GM19099 (cell line): ENCODE measurements at regions not wholly inside any gene's neighbourhood (a gene's known extent, or its start where the extent isn't known, plus 50 kb on each side); places are given as distances from the start of the nearest gene placed in this dataset.

Source experiments
- POLR2A ChIP-seq: IDR thresholded peaks from 3 replicates; pipeline ENCODE4 v1.6.1; 2011; ENCODE audit warnings: low read depth; ENCODE audit not compliant: insufficient read length; ENCODE audit errors: extremely low read depth

DNA sequence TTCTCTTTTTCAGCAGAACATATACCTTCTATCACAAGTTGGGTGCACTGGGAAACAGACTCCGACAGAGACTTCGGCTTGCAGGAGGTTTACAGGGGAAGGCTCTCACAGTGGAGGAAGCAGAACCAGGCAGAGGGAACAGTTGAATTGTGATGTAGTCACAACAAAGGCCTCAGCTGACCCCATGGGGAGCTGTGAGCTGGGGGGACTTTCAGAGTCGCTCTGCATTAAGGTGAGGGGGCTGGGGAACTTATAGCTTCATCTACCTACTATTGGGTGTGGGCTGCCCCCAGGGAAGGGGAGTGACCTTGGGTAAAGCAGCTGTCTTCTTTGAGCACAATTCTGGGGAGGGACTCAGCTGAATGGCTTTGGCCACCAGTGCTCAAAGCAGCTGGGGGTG lies 94.9 kb upstream of the POU3F1 start:
- TF ChIP-seq POLR2A, result no peak

DNA sequence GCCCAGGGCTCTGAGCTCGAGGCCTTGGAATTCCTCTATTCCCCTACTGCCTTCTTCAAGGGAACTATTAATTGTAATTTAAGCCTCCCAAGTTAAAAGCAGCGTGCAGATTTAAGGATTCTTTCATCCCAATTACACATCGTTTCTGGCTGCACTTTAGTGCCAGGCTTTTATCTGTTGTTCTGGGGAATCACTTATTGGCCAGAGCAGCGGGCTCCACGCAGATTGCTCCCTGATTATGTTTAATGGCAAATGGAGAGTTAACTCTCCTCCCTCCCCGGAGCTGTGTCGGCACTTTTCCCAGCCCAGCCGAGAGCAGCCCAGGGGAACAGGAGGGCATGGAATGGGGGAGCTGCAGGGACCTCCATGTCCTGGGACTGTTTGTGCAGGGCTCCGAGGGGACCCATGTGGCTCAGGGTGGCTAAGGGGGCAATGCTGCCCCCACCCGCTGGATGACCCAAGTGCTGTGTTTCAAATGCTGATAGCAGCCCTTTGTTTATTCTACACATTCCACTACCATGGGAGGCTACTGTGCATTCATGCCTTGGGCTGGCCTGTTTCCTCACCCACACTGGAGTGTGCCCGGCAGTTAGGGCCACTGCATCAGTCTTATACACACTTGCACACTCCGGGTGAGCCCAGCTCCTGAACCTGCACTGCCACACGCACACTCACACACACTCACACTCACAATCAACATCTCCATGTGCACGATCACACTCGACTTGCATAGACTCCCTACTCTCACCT lies 93.3 kb upstream of the POU3F1 start:
- no peak for TF ChIP-seq POLR2A

DNA sequence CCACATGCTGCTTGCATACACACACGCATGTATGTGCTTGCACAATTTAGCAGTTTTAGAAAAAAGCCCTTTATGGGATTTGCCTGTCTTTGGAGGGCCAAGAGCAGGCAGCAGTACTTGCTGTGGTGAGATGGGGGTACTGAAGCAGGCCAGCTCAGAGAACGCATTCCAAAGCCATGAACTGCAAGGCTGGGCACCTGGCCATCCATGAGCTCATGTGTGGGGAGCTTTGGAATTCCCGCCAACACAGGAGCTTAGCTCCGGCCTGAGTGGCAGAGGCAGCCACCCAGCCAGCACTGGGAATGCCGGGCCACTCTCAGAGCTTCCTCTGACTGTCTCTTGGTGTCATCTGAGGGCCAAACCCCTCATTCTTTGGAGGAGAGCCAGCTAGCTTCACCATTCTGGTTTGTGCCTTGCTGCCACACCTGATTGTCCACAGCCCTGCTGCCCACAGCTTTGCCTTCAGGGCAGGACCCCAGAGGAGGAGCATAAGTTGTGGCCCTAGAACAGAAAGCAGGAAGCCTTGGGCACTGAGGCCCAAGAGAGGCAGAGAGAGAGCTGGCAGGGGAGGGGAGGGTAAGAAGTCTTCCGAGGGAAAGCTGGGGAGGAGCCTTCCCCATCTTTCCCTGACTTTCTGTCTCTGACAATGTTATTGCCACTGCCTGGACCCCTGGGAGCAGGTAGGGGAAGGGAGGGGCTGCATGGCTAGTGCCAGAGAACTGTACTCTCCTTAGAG lies 92.1 kb upstream of the POU3F1 start:
- TF ChIP-seq POLR2A, result no peak

DNA sequence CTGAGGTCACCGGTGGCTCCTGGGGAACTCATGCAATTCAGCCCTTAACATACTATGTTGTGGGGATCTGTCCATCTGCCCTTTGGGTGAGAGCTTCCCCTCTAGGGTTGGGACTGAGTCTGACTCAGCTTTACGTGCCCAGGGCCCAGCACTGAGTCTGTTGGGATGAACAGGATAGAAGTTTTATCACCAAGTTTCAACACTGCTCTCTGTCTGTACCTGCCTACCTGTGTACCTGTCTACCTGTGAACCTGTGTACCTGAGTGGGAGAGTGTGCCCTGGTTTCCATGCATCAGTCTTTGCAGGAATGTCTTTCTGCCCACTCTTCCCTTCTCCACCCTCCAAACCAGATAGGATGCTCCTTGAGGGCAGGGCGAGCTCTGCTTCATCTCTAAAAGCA lies 90.6 kb upstream of the POU3F1 start:
- TF ChIP-seq POLR2A, result no peak

DNA sequence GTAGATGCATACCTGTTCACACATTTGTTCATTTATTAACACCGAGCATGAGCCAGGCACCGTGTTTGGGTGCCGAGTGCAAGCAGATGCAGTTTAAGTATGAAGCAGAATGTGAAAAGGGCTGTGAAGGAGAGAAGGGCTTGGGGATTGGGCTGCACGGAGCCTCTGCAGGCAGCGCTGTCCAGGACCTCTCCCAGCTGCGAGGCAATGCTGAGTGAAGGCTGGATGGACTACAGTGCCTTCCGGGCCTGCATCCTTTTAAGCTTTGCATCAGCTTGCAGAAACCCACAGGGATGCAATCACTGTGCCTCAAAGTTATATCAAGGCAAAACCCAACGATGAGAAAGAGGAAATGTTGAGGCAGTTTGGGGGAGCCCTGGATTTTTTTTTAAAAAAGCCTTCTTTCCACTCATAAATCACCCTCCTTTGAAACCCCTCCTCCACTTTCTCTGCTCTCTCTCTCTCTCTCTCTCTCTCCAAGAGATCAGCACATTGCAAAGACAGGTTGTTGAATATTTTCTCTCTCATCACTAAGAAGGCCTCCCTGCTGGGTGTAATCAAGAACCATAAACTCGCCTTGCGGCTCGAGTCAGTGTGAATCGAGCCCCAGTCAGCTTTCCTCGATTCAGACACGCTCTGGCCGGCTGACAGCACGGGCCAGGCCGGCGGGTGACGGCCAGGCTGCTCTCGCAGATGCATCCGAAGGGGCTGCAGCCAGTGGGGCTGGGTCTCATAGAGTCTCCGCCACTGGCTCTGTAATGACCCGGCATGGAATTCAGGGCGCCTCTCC lies 89.2 kb upstream of the POU3F1 start:
- no peak for TF ChIP-seq POLR2A

DNA sequence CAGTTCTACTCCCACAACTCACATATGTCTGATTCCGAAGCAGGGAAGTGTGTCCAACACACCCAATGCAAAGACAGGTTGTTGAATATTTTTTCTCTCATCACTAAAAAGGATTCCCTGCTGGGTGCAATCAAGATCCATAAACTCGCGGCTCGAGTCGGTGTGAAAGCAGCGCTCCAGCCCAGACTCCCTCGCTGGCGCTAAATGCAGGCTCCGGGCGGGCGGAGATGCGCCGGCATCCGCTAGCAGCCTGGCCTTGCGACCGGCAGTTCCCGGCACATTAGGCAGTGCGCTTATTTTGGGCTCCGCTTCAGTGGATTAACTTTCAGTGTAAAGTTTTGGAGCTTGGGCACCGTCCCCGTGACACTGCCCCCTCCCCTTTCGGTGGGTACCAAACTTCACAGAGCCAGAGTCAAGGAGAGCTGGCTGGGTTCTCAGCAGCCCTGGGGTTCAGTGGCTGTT lies 87.7 kb upstream of the POU3F1 start:
- no peak for TF ChIP-seq POLR2A

DNA sequence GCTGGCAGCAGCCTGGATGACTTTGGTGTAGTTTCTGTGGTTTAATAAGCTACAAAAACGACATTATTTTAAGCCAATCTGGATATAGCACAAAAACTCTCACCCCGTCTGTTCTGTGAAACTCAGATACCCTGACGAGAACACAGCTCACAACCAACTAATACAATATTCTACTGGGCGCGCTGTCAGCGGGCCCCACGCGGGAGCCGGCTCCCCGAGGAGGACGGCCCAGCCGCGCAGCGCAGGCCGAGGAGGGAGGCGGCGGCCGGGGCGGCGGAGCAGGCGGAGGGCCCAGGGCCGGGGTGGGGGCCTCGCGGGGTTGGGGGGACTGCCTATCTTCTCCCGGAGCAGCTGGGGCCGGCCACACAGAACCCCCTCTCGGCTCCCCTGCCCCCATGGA lies 87.2 kb upstream of the POU3F1 start:
- no peak for TF ChIP-seq POLR2A

DNA sequence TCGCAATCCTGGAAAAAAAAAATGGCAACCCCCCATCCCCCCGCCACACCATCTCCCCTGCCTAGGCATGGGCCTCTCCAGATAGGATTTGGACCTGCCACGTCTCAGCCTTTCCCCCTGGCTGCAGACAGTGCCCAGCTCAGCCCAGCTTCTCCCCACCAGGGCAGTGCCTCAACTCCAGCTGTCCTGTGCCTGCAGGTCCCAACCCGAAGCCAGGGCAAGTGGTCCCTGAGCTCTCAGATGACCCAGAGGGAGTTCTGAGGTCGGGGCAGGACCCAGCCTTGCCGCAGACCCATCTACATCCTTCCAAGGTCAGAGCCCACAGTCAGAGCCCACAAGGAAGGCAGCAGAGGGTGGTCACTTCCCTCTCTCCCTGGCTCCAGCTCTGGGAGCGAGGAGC lies 86.7 kb upstream of the POU3F1 start:
- no peak for TF ChIP-seq POLR2A

DNA sequence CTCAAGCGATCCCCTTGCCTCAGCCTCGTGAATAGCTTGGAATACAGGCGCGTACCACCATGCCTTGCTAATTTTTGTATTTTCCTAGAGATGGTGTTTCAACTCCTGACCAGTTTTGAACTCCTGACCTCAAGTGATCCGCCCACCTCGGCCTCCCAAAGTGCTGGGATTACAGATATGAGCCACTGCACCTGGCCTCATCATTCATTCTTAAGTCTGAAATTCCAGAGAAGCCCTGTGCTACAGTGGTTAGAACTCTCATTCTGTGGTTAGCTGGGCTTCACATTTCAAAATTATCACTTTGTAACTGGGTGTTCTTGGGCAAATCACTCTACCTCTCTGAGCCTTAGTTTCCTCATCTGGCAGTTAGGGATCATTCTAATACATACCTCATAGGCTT lies 86.1 kb upstream of the POU3F1 start:
- no peak for TF ChIP-seq POLR2A

DNA sequence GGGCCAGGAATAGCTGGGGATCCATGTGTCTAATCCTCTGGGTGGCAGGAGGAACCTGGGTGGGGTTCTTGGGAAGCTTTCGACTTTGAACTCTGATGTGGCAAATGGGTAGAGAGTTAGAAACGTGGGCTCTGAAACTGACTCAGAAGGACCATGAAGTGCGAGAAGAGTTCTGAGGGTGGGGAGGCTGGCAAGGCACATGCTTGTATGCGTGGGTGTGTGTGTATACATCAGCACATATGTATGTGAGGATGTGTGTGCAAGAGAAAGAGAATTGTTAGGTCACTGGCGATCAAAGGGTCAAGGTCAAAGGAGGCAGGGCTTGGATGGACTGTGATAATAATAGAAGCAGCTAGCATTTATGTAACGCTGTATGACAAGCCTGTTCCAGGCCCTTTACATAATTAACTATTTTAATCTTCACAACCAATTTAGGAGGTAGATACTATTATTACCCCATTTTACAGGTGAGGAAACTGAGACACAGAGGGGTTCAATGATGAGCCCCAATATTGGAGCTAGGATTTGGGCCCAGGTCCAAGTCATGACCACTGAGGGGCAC lies 84.5 kb upstream of the POU3F1 start:
- TF ChIP-seq POLR2A, result no peak

DNA sequence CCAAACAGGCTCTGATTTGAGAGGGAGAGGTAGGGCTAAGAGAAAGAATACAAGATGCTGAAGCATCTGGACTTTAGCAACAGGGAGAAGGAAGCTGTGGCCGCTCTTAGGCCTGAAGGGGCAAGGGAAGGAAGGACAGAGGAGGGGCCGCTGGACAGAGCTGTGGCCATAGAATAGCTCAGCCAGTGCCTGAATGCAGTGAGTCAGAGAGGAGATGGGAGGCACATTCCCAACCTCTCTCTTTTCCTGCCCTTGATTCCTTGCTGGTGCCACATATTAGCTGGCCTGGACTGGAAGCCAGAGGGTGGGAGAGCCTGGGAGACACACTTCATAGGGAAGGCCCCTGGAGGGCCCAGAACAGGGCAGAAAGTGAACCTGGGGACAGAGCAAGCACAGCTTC lies 83.4 kb upstream of the POU3F1 start:
- no peak for TF ChIP-seq POLR2A

DNA sequence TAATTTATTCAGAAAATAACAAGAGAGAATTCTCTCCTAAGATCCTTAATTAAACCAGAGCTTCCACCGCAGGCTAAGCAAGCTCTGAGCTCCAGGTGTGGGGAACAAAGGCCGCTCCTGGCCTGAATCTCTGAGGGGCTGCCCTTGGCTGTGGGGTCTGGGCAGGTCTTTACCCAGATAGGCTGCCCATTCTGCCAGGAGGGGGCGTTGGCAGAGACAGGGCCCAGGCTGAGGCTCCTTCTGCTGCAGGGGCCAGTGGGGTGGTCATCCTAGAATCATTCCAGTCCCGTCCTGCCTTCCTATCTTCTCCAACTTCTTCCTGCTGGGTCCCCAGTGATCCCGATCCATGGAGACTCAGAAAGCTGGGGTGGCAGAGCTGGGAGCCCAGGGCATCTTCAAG lies 82.9 kb upstream of the POU3F1 start:
- TF ChIP-seq POLR2A, result no peak

DNA sequence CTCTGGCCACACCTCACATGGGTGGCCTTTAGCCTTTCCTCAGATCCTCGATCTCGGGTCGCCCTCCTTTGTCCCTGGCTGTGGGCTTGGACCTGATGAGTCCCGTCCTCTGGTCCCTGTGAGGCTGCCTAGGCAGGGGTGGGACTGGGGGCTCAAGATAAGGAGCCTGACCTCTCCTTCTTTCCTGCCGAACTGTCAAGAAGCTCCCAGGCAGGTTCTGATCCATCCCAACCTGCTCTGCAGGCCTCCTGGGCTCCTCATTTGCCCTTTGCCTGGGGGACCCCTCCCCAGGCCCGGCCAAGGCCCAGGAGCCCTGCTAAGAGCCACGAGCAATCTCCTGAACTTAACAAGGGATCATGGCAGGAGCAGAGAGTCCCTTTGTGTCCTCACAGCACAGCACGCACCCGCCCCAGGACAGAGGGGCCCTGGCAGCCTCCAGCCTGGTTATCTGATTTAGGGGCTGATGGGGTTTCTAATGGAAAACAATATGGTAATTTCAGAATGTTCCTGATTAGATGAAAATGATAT lies 82.4 kb upstream of the POU3F1 start:
- TF ChIP-seq POLR2A, result no peak

DNA sequence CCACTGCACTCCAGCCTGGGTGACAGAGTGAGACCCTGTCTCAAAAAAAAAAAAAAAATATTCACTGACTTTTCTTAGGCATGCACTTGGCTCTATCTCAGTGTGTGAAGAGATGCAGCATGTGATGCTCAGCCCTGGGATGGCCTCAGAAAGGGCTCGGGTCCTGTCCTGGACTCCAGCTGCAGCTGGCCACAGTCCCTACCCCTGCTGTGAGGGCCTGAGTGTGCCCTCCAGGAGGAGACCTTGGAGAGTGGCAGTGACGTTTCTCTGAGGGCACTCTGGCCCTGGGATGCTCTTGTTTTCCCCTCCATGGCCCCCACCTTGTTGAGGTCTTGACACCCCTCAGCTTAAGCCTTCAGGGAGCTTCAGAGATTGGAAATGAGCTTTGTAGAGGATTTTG lies 81.9 kb upstream of the POU3F1 start:
- no peak for TF ChIP-seq POLR2A

DNA sequence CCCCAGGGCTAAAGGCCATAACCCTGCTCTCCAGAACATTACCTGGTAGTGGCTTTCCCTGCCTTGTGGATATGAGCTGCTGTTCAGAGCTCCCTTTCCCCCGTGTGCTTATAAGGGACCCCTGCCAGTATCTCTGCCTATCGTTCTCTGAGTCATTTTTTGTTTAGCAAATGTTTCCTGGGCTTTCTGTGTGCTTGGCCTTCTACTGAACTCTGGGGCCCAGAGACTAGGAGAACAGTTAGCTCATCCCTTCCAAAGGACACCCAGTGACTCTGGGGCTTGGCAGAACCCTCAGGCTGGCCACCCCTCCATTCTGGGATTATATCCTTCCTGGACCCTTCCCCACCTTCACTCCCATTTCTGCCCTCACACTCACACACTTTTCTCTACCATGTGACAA lies 80.8 kb upstream of the POU3F1 start:
- TF ChIP-seq POLR2A, result no peak
